WERI-Rb-1 (cell line): ENCODE measurements at regions not wholly inside any gene's neighbourhood (a gene's known extent, or its start where the extent isn't known, plus 50 kb on each side); places are given as distances from the start of the nearest gene placed in this dataset.

Source experiments
- DNase-seq: peaks from one replicate; pipeline ENCODE4 v3.0.0-alpha.2; 2020
- H3K27ac ChIP-seq: fragments of 250-450 bp; sonication (Bioruptor Pico); 2 replicates; pipeline ENCODE4 v1.5.1; 2020; ENCODE audit warnings: mild to moderate bottlenecking, moderate library complexity
- H3K27me3 ChIP-seq: fragments of 250-450 bp; sonication (Bioruptor Pico); 2 replicates; pipeline ENCODE4 v1.5.1; 2021; ENCODE audit warnings: mild to moderate bottlenecking, low read depth, moderate library complexity; ENCODE audit not compliant: insufficient read depth, severe bottlenecking
- H3K36me3 ChIP-seq: fragments of 250-450 bp; sonication (Bioruptor Pico); 2 replicates; pipeline ENCODE4 v1.5.1; 2020; ENCODE audit warnings: mild to moderate bottlenecking, moderate library complexity
- H3K4me3 ChIP-seq: 2 replicates; pipeline ENCODE4 v1.5.1; 2011; ENCODE audit warnings: low read depth, mild to moderate bottlenecking, control low read depth, low read length
- H3K9me3 ChIP-seq: fragments of 250-450 bp; sonication (Bioruptor Pico); 2 replicates; pipeline ENCODE4 v1.5.1; 2021; ENCODE audit warnings: mild to moderate bottlenecking, moderate library complexity; ENCODE audit not compliant: severe bottlenecking
- TF ChIP-seq, protein P1 (sequence below): IDR thresholded peaks from 2 replicates; pipeline ENCODE4 v1.5.1; 2011; ENCODE audit warnings: low read depth, mild to moderate bottlenecking, control low read depth, inconsistent platforms, low read length

DNA sequence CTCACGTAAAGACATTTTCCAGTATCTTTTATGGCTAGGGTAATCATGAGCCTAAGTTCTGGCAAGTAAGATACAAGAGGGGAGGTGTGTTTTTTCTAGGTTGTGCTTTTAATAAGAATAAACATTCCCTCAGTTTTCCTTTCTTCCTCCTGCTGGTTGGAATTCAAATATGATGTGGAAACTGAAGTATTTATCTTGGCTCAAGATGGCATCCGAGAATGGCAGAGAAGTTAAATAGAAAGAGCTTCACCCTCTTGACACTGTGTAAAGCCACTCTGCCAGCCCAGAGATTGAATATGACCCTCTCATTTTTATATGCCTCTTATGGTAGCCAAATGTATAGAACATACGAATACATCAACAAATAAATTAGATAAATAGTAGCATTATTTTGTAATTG, 438.4 kb downstream of the ISL1 start:
- TF ChIP-seq, protein P1, sequence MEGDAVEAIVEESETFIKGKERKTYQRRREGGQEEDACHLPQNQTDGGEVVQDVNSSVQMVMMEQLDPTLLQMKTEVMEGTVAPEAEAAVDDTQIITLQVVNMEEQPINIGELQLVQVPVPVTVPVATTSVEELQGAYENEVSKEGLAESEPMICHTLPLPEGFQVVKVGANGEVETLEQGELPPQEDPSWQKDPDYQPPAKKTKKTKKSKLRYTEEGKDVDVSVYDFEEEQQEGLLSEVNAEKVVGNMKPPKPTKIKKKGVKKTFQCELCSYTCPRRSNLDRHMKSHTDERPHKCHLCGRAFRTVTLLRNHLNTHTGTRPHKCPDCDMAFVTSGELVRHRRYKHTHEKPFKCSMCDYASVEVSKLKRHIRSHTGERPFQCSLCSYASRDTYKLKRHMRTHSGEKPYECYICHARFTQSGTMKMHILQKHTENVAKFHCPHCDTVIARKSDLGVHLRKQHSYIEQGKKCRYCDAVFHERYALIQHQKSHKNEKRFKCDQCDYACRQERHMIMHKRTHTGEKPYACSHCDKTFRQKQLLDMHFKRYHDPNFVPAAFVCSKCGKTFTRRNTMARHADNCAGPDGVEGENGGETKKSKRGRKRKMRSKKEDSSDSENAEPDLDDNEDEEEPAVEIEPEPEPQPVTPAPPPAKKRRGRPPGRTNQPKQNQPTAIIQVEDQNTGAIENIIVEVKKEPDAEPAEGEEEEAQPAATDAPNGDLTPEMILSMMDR: no peak
- no peak overlapping the region for H3K27ac ChIP-seq

DNA sequence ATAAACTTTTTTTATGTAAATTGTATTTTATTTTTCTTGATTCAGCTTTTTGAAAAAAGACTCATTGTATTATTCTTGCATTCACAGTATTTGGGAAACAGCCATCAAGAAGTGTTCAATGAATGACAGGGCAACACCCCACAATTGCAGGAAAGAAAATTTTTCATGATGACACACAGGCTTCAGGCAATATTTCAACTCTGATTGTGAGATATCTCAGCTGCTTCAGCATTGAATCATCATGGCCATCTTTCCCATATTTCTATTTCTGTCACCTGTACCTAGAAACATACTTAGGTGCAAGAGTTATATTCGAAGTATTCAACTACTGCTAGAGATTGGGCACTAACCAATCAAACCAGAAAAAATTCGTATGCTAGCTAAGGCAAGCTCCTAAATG, 446.0 kb downstream of the ISL1 start:
- Histone ChIP-seq H3K27ac (no peak overlapping the region), H3K9me3 (no peaks in the 10 kb centered on the region)
- DNase-seq: no peak

More for the DNA sequence above, 438.4 kb downstream of the ISL1 start:
- Histone ChIP-seq H3K36me3 (no peaks in the 10 kb centered on the region), H3K4me3 (no peak overlapping the region), H3K27me3 (peaks cover 67% of the 10 kb centered on the region), H3K9me3 (no peaks in the 10 kb centered on the region)
- DNase-seq: no peak

DNA sequence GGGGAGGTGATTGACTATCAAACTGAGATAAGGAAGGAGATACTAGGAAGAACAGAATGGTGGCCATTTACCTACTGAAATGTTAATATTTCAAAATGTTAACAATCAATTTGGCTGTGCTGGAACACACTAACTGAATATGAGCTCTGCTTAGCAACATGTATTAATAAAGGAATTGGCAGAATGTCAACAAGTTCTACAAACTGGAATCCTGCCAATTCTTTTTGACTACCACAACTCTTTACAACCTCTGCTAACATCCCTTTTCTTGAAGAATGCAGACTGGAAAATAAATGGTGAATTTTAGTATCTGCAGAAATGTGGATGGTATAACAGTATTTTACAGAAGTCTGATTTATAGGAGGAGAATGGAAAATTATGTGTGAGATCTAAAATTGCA, 446.4 kb downstream of the ISL1 start:
- no peak for DNase-seq
- peaks cover 62% of the 10 kb centered on the region for H3K27me3 ChIP-seq
- no peak overlapping the region for H3K4me3 ChIP-seq
- TF ChIP-seq, protein P1: no peak
- no peaks in the 10 kb centered on the region for H3K9me3 ChIP-seq
- H3K27ac ChIP-seq: no peak overlapping the region
- no peaks in the 10 kb centered on the region for H3K36me3 ChIP-seq

More for the DNA sequence above, 446.0 kb downstream of the ISL1 start:
- no peak overlapping the region for H3K4me3 ChIP-seq
- peaks cover 64% of the 10 kb centered on the region for H3K27me3 ChIP-seq
- TF ChIP-seq, protein P1: no peak
- H3K36me3 ChIP-seq: no peaks in the 10 kb centered on the region

DNA sequence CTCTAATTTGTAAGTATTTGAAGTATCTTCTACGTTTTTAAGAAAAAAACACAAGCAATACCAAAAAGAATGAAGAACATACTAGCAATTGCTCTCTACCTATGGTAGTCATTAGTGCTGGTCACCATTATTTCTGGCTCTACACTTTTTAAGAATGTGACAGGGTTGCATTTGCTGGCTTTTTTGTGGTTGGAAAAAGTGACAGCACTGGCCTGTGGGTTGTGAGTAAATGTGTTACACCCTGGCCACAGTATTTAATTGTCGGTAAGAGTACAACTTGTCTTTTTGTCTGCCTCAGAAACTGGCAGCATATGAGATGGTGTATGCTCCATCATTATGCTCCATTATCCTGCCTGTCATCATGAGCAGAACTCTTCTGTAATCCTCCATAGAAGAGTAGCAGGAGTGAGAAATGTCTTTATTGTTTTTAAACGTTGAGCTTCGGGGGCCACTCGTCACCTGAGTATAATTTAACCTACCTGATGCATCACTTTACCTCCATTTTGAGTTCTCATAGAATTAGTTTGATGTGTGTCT, 449.8 kb downstream of the ISL1 start:
- H3K27ac ChIP-seq: no peak overlapping the region
- H3K9me3 ChIP-seq: no peaks in the 10 kb centered on the region
- no peak overlapping the region for H3K4me3 ChIP-seq
- TF ChIP-seq, protein P1: no peak
- DNase-seq: no peak
- H3K36me3 ChIP-seq: no peaks in the 10 kb centered on the region
- H3K27me3 ChIP-seq: peaks cover 69% of the 10 kb centered on the region

DNA sequence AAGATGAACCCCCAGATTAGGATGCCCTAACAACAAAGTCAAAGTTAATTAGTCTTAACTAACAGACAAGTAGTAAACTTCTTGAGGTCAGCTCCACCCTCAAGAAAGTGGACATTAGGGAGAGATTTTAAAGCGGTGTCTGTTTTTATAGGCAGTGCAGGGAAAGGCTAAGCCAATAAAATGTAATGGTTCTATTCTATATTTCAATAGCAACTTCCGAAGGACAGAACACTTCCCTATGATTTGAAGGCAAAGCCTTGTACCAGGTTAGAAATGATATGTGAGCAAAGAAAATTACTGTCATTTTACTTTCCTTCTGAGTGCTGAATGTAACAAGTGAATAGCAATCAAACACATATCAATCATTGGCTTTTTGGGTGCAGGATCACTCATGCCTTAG, 455.2 kb downstream of the ISL1 start:
- Histone ChIP-seq H3K36me3 (no peaks in the 10 kb centered on the region), H3K4me3 (no peak overlapping the region), H3K27me3 (peaks cover 50% of the 10 kb centered on the region), H3K9me3 (no peaks in the 10 kb centered on the region), H3K27ac (no peak overlapping the region)
- TF ChIP-seq, protein P1: no peak
- no peak for DNase-seq

DNA sequence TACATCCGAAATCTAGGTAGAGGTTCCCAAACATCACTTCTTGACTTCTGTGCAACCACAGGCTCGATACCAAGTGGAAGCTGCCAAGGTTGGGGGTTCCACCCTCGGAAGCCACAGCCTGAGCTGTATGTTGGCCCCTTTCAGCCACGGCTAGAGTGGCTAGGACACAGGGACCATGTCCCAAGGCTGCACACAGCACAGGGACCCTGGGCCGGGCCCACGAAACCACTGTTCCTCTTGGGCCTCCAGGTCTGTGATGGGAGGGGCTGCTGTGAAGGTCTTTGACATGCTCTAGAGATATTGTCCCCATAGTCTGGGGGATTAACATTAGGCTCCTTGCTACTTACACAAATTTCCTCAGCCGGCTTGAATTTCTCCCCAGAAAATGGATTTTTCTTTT, 460.6 kb downstream of the ISL1 start:
- H3K36me3 ChIP-seq: no peaks in the 10 kb centered on the region
- H3K4me3 ChIP-seq: no peak overlapping the region
- H3K27ac ChIP-seq: no peak overlapping the region
- TF ChIP-seq, protein P1: no peak
- DNase-seq: no peak
- no peaks in the 10 kb centered on the region for H3K9me3 ChIP-seq
- peaks cover 46% of the 10 kb centered on the region for H3K27me3 ChIP-seq
